Lower lobe of right lung (tissue), 2 donors: ENCODE measurements at regions not wholly inside any gene's neighbourhood (a gene's known extent, or its start where the extent isn't known, plus 50 kb on each side); places are given as distances from the start of the nearest gene placed in this dataset.

ENCODE experiments used
- ATAC-seq, 2 donors: fragments of 200-7000 bp; cut with Tn5 transposase; one replicate each; pipeline ENCODE4 v1.9.1; 2020 to 2022; ENCODE audit warnings: mild to moderate bottlenecking in 2 of 2, moderate library complexity in 2 of 2
- DNase-seq: peaks from one replicate; pipeline ENCODE4 v3.0.0-alpha.2; 2020
- H3K27ac ChIP-seq: fragments of 200-600 bp; one replicate; pipeline ENCODE4 v1.8.0; 2022
- H3K27me3 ChIP-seq: fragments of 200-600 bp; one replicate; pipeline ENCODE4 v1.8.0; 2022; ENCODE audit warnings: low read depth
- H3K36me3 ChIP-seq: fragments of 200-600 bp; one replicate; pipeline ENCODE4 v1.8.0; 2022; ENCODE audit warnings: mild to moderate bottlenecking
- H3K4me1 ChIP-seq: fragments of 200-600 bp; one replicate; pipeline ENCODE4 v1.8.0; 2022
- H3K4me3 ChIP-seq: fragments of 200-600 bp; one replicate; pipeline ENCODE4 v1.8.0; 2022; ENCODE audit warnings: mild to moderate bottlenecking
- H3K9me3 ChIP-seq: fragments of 200-600 bp; one replicate; pipeline ENCODE4 v1.8.0; 2022
- CTCF ChIP-seq: fragments of 200-600 bp; IDR thresholded peaks from one replicate; pipeline ENCODE4 v1.8.0; 2022; ENCODE audit warnings: antibody characterized with exemption, mild to moderate bottlenecking
- intact Hi-C: fragments of 100-400 bp; cut with DNase I; formaldehyde crosslinking; loops from one replicate; pipeline ENCODE4 v1.11.0; 2022
- donor health status: DM: no; HTN: yes; CAD: no; lungs with severe emphysema.

- H3K4me3 ChIP-seq: no peak overlapping the region
Observed at GRCh38 chr20:24878657-24879056, 70.4 kb upstream of the CST7 start.

GRCh38 chr20:24879875-24880274 lies 69.2 kb upstream of the CST7 start:
- intact Hi-C loops: no loop called here
- H3K36me3 ChIP-seq: no peaks in the 10 kb centered on the region
- no peaks in the 10 kb centered on the region for H3K4me1 ChIP-seq
- no peak overlapping the region for H3K27ac ChIP-seq
- no peaks in the 10 kb centered on the region for H3K27me3 ChIP-seq
- no peak for ATAC-seq
- H3K4me3 ChIP-seq: no peak overlapping the region
- H3K9me3 ChIP-seq: peaks cover 4% of the 10 kb centered on the region
- no peak for DNase-seq
- TF ChIP-seq CTCF: no peak

More at GRCh38 chr20:24878657-24879056, 70.4 kb upstream of the CST7 start:
- intact Hi-C loops: no loop called here
- ATAC-seq (no peak), DNase-seq (no peak)
- peaks cover 4% of the 10 kb centered on the region for H3K9me3 ChIP-seq
- TF ChIP-seq CTCF: no peak
- H3K27ac ChIP-seq: no peak overlapping the region
- H3K4me1 ChIP-seq: no peaks in the 10 kb centered on the region
- H3K36me3 ChIP-seq: no peaks in the 10 kb centered on the region
- H3K27me3 ChIP-seq: no peaks in the 10 kb centered on the region

GRCh38 chr20:24880356-24880755 lies 68.7 kb upstream of the CST7 start:
- Histone ChIP-seq H3K4me3 (no peak overlapping the region), H3K36me3 (no peaks in the 10 kb centered on the region), H3K4me1 (no peaks in the 10 kb centered on the region), H3K27me3 (no peaks in the 10 kb centered on the region), H3K9me3 (peaks cover 4% of the 10 kb centered on the region), H3K27ac (no peak overlapping the region)
- ATAC-seq (no peak), DNase-seq (no peak)
- intact Hi-C loops: no loop called here
- no peak for TF ChIP-seq CTCF

- intact Hi-C loops: no loop called here
- ATAC-seq: no peak
- no peak for TF ChIP-seq CTCF
- no peaks in the 10 kb centered on the region for H3K4me1 ChIP-seq
- no peak overlapping the region for H3K4me3 ChIP-seq
- no peak overlapping the region for H3K27ac ChIP-seq
- no peak for DNase-seq
- H3K27me3 ChIP-seq: no peaks in the 10 kb centered on the region
- H3K36me3 ChIP-seq: no peaks in the 10 kb centered on the region
- no peaks in the 10 kb centered on the region for H3K9me3 ChIP-seq
Observed at GRCh38 chr20:24890286-24890685, 58.8 kb upstream of the CST7 start.

- H3K9me3 ChIP-seq: no peaks in the 10 kb centered on the region
- ATAC-seq (no peak), DNase-seq (no peak)
- H3K36me3 ChIP-seq: no peaks in the 10 kb centered on the region
- H3K27ac ChIP-seq: no peak overlapping the region
- H3K4me3 ChIP-seq: no peak overlapping the region
- no peaks in the 10 kb centered on the region for H3K27me3 ChIP-seq
- intact Hi-C loops: no loop called here
- no peaks in the 10 kb centered on the region for H3K4me1 ChIP-seq
- no peak for TF ChIP-seq CTCF
Observed at GRCh38 chr20:24891546-24892393, 57.3 kb upstream of the CST7 start.
